ENCODE measurements at regions not wholly inside any gene's neighbourhood (a gene's known extent, or its start where the extent isn't known, plus 50 kb on each side); places are given as distances from the start of the nearest gene placed in this dataset.
A peak's percentile ranks its signal among the peaks of the same experiment; 100 is the strongest.

DNA sequence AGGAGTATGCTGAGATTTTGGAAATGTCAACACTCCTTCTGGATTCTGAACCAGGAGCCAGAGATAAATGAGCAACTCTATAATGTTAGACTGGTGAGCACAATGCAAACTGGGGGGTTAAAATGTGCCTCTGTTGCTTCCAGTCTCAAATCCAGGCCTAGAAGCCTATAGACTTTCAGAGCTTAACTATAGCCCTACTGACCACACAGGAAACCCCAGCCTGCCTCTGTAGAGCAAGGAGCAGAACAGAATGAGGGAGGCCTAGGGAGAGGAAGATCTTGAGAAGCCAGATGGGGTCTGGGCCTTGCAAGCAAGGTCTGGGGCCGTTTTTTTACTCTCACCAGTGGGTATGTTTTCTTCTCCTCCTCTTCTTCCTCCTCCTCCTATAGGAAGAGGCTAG lies 225.4 kb upstream of the KITLG start:
- peak; percentile 50 for DNase-seq

- DNase-seq = peak; percentile 70
Measured at GRCh38 chr12:88805286-88805685, 225.0 kb upstream of the KITLG start.

- peak; percentile 27 for DNase-seq
Measured at GRCh38 chr12:88802096-88802706, 221.9 kb upstream of the KITLG start.

DNA sequence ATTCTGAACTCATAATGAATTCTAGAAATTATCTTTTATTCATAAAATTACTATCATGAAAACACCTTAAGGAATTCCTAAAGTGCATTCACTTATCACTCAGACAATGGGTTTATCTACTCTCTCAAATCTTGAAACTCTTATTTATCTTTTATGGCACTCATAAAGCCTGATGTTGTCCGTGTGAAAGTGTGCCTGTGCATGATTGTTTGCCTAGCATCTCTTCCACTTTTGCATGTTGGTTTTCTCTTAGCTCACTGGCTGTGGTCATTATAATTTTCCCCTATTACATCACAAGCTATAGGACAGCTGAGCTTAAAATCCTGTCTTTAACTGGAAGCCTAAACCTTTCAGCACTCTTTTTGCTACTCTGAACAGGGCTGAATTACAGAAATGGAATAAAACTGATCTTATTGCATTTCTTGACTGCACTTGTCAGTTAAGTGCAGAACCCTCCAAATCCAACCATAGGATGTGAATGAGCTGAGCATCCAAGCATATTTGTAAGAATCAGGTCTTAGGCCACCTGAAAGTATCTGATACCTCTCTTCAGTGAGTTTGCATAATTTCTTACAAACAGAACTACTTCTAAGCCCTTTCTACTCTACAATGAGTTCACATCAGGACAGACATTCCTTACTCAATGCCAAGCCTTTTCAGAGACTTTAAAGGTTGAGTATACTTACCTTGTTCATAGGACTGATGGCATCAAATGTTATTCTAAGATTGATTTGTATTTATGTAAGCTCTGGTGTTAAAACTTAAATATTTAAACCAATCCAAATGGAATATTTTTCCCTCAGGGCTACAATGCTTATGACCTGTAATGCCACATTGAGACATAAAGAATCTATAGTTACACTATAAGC lies 221.2 kb upstream of the KITLG start:
- DNase-seq = no peak

DNA sequence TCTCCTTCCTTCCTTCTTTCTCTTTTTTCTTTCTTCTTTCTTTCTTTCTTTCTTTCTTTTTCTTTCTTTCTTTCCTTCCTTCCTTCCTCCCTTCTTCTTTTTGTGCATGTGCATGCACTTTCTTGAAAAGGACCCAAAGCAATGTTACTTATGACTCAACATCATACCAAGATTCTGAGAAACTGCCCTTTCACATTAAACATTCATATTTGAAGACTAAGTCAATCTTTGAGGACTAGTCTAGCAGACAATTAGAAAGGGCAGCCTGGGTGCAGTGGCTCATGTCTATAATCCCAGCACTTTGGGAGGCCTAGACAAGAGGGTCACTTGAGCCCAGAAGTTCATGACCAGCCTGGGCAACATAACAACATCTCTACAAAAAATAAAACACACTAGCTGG lies 212.8 kb upstream of the KITLG start:
- DNase-seq = peak; percentile 61

DNA sequence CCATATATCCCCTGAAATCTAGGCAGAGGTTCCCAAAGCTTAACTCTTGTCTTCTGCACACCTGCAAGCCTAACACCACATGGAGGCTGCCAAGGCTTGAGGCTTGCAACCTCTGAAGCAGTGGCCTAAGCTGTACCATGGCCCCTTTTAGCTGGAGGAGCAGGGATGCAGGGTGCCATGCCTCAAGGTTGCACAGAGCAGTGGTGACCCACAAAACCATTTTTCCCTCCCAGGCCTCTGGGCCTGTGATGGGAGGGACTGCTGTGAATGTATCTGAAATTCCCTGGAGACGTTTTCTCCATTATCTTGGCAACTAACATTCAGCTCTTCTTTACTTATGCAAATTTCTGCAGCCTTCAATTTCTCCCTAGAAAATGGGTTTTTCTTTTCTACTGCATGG lies 210.0 kb upstream of the KITLG start:
- no peak for DNase-seq

- no peak for DNase-seq
Measured at GRCh38 chr12:88784166-88784565, 203.9 kb upstream of the KITLG start.

DNA sequence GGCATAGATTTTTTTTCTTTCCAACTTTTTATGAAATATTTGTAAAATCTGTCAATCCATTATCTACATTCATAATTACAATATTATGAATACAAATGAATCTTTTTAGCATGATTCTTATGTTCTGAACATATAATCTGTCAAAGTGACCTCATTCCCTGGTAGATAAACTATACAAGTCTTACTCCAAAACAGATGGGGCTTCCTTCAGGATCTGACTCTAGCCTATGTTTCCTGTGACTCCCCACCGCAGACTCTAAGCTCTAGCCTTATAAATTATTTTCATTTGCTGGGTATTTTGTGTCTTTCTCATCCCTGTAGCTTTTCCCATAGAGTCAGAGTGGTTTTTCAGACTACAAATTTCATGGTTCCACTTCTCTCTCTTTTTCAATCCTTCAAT lies 202.1 kb upstream of the KITLG start:
- DNase-seq = peak; percentile 21

DNA sequence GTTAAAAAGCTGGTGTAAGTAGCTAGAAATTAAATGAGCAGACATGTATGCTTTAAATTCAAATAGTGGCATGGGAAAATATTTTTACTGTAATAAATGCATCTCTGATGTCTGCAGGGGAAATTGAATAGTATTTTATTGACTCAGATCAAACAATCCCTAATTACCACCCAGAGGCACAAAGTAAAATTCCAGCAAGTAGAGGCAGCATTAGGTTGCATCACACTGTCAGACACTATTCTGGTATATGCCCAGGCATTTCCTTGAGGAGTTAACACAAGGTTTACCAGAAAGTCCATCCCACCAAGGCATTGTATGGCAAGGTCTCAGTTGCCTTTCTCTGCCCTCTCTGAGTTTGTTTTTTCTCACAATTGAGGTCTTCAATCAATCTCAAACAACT lies 201.6 kb upstream of the KITLG start:
- peak; percentile 75 for DNase-seq

DNA sequence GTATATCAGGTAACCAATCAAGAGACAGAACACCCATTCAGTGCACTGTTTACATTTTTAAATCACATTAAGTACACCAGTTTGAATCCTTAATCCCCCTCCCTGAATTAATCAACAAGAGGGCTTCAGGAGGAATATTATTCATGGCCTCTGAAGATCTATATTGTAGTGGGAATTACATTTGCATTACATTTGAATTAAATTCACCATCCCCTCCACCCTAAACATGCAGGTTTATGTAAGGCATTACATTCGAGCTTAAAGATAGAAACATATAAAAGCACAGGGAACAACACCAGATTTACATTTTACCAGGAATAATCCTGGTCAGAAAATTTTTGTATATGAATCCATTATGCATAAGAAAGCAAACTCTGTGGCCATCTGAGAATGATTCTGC lies 197.8 kb upstream of the KITLG start:
- DNase-seq = no peak

GRCh38 chr12:88775742-88776151 lies 195.5 kb upstream of the KITLG start:
- no peak for DNase-seq

DNA sequence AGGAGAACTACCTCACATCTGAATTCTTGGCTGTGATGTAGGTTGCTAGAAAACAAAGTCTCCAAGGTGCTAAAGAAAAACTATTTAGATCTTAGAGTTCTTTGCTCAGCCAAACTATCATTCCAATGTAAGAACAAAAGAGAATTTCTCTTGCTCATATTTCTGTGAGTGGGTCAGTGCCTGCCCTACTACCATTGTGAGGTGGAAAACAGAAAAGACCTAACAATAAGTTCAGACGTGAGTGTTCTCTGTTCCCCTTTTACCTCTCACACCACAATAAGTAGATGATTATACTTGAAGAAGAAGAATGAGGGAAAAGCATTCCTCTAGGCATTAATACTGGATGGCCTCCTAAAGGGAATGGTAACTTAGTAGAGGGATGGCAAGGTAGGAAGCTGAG lies 187.4 kb upstream of the KITLG start:
- DNase-seq = no peak

DNA sequence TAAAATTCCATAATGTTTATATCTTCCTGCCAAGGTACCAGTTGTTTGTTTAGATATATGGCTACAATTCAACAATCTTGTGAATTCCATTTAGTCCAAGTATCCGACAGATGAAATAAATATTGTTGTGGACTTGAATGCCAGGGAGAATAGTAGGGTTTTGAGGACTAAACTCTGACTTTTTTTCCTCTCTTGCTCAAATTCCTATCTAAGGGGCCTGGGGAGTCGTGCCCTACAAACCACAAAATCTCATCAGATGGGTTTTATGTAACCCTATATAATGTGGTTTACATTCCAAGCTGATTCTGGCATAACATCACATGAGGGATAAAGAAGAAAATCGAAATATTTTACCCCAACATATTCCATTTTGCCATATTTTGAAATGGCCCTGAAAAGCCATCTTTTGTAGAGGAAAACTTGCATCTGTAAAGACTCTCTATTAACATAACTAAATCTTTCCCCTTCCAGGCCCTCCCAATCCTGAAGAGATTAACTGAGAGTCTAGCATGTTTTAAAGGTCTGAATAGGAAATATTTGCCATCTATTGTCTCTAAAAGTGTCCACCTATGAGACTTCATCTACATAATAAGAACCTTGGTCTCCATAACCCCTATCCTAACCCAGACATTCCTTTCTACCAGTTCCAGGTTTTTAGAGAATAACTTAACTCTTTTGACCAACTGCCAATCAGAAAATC lies 184.7 kb upstream of the KITLG start:
- peak; percentile 29 for DNase-seq

DNA sequence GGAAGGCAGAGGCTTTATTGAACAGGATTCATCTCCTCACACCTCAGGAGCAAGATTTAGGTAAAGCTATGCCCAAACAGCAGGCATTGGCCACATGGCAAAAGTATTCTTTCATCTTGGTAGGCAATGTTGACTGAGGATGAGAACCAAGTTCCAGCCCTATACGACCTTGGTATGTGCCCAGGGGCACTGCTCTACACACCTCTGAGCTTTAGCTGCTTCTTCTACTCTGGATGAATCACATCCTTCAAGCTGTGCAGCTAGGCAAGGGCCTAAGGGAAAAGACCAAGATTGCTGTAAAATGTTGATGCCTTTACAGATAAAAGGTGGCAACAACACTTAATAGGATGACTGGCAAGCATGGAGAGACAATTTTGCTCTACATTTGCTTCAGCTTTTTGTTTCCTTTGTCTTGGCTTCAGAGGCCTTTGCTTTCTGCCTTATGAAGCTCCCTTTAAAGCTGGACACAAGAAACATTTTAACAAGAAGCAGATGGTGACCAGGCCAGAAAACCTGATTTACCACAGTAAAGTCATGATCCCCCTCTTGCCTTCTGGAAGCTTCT lies 183.3 kb upstream of the KITLG start:
- DNase-seq = no peak

DNA sequence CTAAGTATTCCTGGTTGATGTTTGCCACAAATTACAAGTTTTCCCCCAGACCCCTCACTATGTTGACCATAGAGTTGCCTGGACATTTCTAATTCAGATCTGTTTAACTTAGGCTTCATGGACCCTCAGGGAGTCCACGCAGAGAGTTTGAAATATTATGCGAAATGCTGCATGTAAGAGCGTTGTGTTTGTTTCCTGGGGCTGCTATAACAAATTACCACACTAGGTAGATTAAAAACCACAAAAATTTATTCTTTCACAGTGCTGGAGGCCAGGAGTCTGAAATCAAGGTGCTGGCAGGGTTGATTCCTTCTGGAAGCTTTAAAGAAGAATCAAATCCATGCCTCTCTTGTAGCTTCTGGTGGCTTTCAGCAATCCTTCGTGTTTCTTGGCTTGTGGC lies 177.9 kb upstream of the KITLG start:
- DNase-seq = no peak

DNA sequence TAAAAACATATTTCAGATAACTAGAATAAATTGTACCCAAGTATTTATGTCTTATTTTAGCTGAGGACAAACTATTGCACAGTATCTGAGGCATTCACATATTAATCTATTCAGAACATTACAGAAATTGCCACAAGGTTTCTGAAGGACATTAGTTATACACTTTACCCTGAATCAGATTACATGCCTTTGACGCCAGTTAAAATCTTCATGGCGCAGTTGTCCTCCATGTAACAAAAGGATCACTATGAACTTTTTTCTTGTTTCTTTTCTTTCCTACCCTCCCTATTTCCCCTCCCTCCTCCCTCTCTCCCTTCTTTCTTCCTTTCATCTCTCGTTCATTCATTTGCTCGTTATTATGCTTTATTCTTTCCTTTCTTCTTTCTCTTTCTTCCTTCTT lies 176.6 kb upstream of the KITLG start:
- DNase-seq = no peak

- DNase-seq = no peak
Measured at GRCh38 chr12:88756153-88756552, 175.9 kb upstream of the KITLG start.

DNA sequence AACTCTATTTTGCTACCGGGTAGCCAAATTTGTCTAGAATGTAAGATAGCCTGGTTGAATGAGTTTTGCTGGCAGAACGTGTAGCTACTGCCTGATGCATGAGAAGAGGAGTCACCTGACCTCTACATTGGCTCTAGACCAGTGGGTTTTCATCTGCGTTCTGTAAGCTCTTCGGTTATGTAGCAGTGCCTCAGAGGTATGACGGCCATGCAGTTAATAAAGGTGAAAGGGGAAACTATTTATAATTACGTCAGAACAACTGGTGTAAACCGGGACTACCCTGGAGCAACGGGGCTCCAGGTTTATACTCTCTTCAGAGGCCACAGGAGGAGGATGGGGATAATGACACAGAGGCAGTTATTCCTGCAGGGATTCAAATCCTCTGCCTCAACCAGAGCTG lies 173.4 kb upstream of the KITLG start:
- DNase-seq = no peak

DNA sequence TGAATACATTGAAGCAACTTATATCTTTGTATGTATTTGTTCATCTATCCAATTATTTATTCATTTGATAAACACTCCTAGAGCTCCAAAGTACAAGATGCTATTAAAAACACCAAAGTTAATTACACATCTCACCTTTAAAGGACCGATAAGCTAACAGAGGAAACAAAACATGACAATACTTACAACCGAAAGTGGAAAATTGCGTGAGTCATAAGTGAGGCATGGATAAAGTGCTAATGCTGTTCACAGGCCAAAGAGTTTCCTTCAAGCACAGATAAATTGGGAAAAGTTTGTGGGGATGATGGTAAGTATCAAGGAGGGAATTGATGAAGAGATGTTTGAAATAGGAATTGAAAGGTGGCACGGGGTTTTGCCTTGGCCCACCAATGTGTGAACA lies 172.8 kb upstream of the KITLG start:
- DNase-seq = no peak

GRCh38 chr12:88752183-88752582 lies 171.9 kb upstream of the KITLG start:
- DNase-seq = no peak

GRCh38 chr12:88750867-88751543 lies 170.7 kb upstream of the KITLG start:
- no peak for DNase-seq

DNA sequence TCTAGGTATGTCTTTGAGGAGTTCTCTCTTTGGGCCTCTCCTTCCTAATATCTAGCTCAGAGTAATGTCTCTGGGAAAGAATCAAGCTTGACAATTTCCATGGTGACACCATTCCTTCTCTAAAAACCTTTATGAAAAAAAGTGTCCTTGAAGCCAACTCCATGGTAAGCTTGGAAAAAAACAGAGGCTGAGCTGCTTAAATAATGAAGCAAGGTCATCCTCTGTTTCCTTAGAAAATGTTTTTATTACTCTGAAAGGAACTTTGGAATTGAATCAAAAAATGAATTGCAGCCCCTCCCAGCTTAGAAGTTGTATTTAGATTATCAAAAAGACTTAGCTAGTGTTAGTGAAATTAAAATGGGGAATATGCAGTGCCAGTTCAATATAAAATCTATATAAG lies 166.1 kb upstream of the KITLG start:
- DNase-seq = no peak

All from fibroblast of skin of scalp (primary cell).